ENCODE measurements at regions not wholly inside any gene's neighbourhood (a gene's known extent, or its start where the extent isn't known, plus 50 kb on each side); places are given as distances from the start of the nearest gene placed in this dataset.

DNA sequence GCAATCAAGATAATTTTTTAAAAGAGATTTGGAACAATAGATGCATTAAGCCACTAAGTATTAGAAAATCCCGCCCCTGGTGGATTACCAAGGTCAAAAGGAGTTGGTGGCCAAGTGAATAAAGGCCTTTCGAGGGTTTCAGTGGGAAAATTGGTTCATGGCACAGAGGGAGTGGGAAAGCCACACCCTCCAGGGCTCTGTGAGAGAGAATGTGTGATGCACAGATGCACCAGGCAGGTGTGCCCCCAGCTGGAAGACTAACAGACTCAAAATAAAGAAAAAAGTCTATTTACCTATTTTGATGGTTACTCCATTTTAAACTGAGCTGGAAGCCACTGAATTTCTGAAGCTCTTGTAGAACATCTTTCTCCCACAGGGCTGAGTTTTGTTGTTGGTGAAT is 278.0 kb downstream of the DRD1 start:
- WGBS, 10 experiments, result 10 to 100% (median 64%) methylated on average over 1 to 2 of the region's 2 CpGs; no CpG with 5 or more reads in 4 of the 10 experiments
- no peak for ATAC-seq (replicated peaks in 6 of 8)
- Histone ChIP-seq H3K4me1 (replicated peaks in 1 of 2) (no peaks in the 10 kb centered on the region), H3K4me3 (no peak overlapping the region), H3K27ac (no peak overlapping the region)
- in situ Hi-C loops (cut with MboI; ENCODE audit: low pct_unique_long_range_greater_than_20kb in 2 of 9, low sequenced_read_pairs in 9 of 9, unreplicated experiment in 9 of 9), result no loop called here

DNA sequence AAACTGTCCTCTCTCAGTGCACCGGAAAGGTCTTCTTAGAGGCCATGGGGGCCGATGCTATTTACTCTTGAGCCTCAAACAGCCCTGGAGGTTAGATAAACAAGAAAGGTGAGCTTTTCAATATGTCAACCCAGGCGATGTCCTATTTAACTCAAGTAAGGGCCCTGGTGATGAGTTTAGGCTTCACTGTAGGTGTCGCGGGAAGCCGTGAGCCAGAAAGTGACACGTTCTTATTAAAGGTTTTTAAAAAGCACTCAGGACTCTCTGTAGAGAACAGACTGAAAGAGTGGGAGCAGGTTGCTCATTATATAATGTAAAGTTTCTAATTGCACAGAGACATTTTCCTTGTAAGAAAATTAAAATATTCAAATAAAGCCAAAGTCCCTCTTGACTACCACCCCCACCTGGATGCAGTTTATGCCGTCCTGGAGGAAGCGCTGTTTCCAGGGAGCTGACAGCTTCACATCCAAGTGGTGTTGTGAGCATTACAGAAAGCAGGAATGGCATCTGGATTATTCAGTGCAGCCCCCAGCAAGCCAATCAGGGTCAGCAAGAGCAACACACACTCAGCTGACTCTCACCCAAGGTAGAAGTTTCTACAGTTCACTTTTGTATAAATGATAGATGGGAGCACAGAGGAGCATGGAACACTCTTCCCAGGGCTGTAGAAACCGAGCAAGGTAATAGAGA is 280.3 kb downstream of the DRD1 start:
- H3K4me3 ChIP-seq, result no peak overlapping the region
- no peak overlapping the region for H3K27ac ChIP-seq
- WGBS, 10 experiments, result 14 to 100% (median 77%) methylated on average over 1 to 10 of the region's 10 CpGs
- ATAC-seq (replicated peaks in 6 of 8), result peak in 1 of 8 experiments; percentile 27
- in situ Hi-C loops (cut with MboI; ENCODE audit: low pct_unique_long_range_greater_than_20kb in 2 of 9, low sequenced_read_pairs in 9 of 9, unreplicated experiment in 9 of 9), result no loop called here
- H3K4me1 ChIP-seq (replicated peaks in 1 of 2), result no peaks in the 10 kb centered on the region

DNA sequence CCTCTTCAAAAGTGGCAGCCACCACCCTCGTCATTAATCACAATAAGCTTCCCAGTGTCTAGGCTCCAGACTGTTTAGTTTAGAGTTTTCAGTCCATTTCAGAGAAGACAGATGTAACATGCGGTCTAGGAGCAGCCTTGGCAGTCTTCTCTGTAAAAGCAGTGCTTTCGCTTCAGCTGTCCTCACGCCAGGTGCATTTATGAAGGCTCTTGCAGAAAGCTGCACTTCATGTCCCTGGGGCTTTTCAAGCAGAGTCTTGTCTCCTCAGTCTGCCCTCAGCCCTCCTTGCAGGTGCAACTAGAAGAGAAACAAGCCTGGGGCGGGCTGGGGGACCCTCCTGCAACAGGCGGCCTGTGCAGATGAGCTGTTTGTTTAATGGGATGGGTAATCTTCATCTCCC is 281.9 kb downstream of the DRD1 start:
- Histone ChIP-seq H3K27ac (no peak overlapping the region), H3K4me1 (replicated peaks in 1 of 2) (no peaks in the 10 kb centered on the region), H3K4me3 (no peak overlapping the region)
- no peak for ATAC-seq (replicated peaks in 6 of 8)
- WGBS, 10 experiments, result 23 to 83% (median 60%) methylated on average over 1 to 5 of the region's 6 CpGs; no CpG with 5 or more reads in 3 of the 10 experiments
- in situ Hi-C loops (cut with MboI; ENCODE audit: low pct_unique_long_range_greater_than_20kb in 2 of 9, low sequenced_read_pairs in 9 of 9, unreplicated experiment in 9 of 9), result no loop called here

DNA sequence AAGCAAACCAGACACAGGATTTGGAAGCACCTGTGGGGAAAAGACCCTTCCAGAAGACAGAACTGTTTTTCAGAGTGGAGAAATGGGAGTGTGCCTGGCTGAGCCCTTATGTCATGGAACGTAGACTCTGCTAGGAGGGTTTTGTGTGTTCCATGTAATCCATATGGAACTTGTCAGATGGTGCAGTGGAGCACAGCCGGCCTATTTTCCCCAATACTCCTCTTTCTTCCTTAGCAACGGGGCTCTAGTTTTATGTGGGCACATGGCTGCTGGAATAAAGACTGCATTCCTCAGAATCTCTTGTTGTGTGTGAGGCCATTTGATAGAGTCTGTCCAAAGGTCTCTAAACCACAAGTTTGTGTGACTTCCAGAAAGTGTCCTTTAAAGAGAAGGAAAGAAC is 284.0 kb downstream of the DRD1 start:
- no peak for ATAC-seq (replicated peaks in 6 of 8)
- Histone ChIP-seq H3K4me3 (no peak overlapping the region), H3K4me1 (replicated peaks in 1 of 2) (no peaks in the 10 kb centered on the region), H3K27ac (no peak overlapping the region)
- in situ Hi-C loops (cut with MboI; ENCODE audit: low pct_unique_long_range_greater_than_20kb in 2 of 9, low sequenced_read_pairs in 9 of 9, unreplicated experiment in 9 of 9), result no loop called here
- 0 to 83% (median 38%) methylated on average over 1 to 3 of the region's 3 CpGs for WGBS, 10 experiments

DNA sequence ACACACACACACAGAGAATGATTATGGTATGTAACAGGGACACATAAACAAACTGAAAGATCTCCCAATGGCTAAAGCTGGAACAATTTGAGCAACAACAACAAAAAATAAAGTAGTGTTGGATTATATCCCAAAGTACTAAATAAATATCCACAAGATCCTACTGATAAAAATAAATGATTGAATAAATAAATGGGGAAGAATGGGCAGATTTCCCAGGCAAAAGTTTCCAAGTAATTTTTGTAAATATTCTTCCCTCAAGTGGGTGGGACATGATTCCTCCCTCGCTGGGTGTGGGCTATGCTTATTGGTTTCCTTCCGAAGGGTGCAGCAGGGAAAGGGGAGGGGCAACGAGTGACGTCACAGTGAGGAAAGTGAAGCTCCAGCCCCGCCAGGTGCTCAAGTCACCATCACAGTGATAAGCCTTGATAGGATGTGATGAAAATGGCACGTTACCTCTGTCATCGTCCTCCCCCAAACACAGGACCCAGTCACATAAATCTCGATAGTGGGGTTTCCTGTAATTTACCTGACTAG is 295.3 kb downstream of the DRD1 start:
- Histone ChIP-seq H3K27ac (no peak overlapping the region), H3K4me1 (replicated peaks in 1 of 2) (no peaks in the 10 kb centered on the region), H3K4me3 (no peak overlapping the region)
- WGBS, 10 experiments, result 20 to 94% (median 61%) methylated on average over 1 to 8 of the region's 8 CpGs; no CpG with 5 or more reads in 2 of the 10 experiments
- in situ Hi-C loops (cut with MboI; ENCODE audit: low pct_unique_long_range_greater_than_20kb in 2 of 9, low sequenced_read_pairs in 9 of 9, unreplicated experiment in 9 of 9), result no loop called here
- no peak for ATAC-seq (replicated peaks in 6 of 8)

DNA sequence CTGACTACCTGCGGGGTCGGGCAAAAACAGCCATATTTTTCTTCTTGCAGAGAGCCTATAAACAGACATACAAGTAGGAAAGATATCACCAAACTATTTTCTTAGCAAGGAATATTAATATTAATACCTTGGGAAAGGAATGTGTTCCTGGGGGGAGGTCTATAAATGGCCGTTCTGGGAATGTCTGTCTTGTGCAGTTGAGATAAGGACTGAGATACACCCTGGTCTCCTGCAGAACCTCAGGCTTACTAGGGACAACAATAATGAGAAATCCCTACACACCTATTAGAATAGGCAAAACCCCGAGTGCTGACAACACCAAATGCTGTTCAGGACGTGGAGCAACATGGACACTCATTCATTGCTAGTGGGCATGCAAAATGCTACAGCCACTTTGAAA is 297.2 kb downstream of the DRD1 start:
- H3K4me1 ChIP-seq (replicated peaks in 1 of 2), result no peaks in the 10 kb centered on the region
- ATAC-seq (replicated peaks in 6 of 8), result no peak

DNA sequence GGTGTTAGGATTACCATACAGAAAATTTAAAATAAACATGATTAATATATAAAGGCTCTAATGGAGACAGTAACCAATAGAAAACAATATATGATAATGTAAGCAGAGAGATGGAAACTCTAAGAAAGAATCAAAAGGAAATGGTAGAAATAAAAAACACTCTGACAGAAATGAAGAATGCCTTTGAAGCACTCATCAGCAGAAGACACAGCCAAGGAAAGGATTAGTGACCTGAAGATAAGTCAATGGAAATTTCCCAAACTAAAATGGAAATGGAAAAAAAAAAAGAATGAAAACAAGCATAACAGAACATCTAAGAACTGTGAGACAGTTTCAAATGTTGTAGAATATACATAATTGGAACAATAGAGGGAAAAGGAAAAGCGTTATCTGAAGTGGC is 302.6 kb downstream of the DRD1 start:
- Histone ChIP-seq H3K27ac (no peak overlapping the region), H3K4me3 (no peak overlapping the region), H3K4me1 (replicated peaks in 1 of 2) (no peaks in the 10 kb centered on the region)
- WGBS, 10 experiments, result 10 to 75% (median 30%) methylated on average over 1 of the region's 1 CpG; no CpG with 5 or more reads in 3 of the 10 experiments
- no peak for ATAC-seq (replicated peaks in 6 of 8)
- in situ Hi-C loops (cut with MboI; ENCODE audit: low pct_unique_long_range_greater_than_20kb in 2 of 9, low sequenced_read_pairs in 9 of 9, unreplicated experiment in 9 of 9), result no loop called here

More for the DNA sequence above, 297.2 kb downstream of the DRD1 start:
- no peak overlapping the region for H3K4me3 ChIP-seq
- no peak overlapping the region for H3K27ac ChIP-seq
- 29 to 100% (median 64%) methylated on average over 1 to 5 of the region's 5 CpGs for WGBS, 10 experiments
- in situ Hi-C loops (cut with MboI; ENCODE audit: low pct_unique_long_range_greater_than_20kb in 2 of 9, low sequenced_read_pairs in 9 of 9, unreplicated experiment in 9 of 9), result no loop called here

DNA sequence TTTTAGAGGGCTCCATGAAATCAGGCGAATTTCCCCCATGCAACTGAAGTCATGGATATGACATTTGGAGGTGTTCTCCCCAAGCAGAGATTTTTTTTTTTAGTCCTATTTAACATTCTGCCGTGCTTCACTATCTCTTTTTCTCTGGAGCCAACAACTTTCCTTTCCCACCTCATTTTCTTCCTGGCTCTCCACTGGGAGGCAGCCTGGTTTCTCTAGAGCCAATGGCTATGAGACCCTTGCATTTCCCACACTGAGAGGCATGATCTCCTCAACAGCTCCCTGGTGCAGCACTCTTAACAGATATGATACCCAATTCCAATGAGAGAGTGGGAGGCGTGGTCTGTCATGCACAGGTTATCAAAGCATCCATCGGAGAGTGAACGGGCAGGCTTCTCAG is 310.8 kb downstream of the DRD1 start:
- Histone ChIP-seq H3K4me3 (no peak overlapping the region), H3K27ac (no peak overlapping the region), H3K4me1 (replicated peaks in 1 of 2) (no peaks in the 10 kb centered on the region)
- WGBS, 10 experiments, result 13 to 87% (median 63%) methylated on average over 2 to 5 of the region's 5 CpGs
- no peak for ATAC-seq (replicated peaks in 6 of 8)
- in situ Hi-C loops (cut with MboI; ENCODE audit: low pct_unique_long_range_greater_than_20kb in 2 of 9, low sequenced_read_pairs in 9 of 9, unreplicated experiment in 9 of 9), result no loop called here

DNA sequence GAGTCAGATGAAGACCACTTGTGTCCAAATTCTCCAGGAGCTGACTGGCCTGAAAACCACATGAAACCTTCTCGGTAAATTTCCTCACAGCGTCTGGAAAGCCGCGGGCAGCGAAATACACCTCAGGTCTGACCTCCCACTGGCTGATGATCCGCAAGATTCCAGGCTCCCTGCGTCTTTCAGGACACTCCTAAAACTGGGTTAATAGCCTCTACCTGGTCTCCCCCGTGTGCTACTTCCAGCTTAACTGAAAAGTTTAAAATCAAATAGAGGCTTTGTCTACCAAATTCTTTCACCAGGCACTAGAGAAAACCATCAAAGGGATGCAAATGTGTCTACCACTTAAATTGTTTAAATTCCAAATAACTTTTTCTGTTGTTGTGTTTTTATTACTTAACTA is 312.6 kb downstream of the DRD1 start:
- WGBS, 10 experiments, result 6 to 60% (median 18%) methylated on average over 1 to 8 of the region's 8 CpGs; no CpG with 5 or more reads in 2 of the 10 experiments
- H3K27ac ChIP-seq, result no peak overlapping the region
- no peaks in the 10 kb centered on the region for H3K4me1 ChIP-seq (replicated peaks in 1 of 2)
- in situ Hi-C loops (cut with MboI; ENCODE audit: low pct_unique_long_range_greater_than_20kb in 2 of 9, low sequenced_read_pairs in 9 of 9, unreplicated experiment in 9 of 9), result no loop called here
- no peak for ATAC-seq (replicated peaks in 6 of 8)
- H3K4me3 ChIP-seq, result no peak overlapping the region

DNA sequence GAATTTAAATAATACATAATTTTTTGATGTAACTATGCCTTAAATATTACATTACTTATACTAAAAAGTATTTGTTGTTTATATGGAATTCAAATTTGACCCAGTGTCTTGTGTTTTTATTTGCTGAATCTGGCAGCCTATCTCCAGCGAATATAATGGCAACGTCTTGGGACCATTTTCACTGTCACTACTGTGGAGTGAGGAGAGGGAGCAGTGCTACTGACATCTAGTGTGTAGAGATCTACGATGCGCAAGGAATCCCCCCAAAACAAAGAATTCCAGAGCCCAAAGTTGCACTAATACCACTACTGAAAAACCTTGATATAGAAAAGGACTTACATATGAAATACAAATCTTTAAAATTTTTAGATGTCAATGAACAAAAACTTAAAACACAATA is 314.4 kb downstream of the DRD1 start:
- no peak for ATAC-seq (replicated peaks in 6 of 8)
- H3K27ac ChIP-seq, result no peak overlapping the region
- 47 to 100% (median 79%) methylated on average over 1 to 4 of the region's 4 CpGs for WGBS, 10 experiments
- no peak overlapping the region for H3K4me3 ChIP-seq
- in situ Hi-C loops (cut with MboI; ENCODE audit: low pct_unique_long_range_greater_than_20kb in 2 of 9, low sequenced_read_pairs in 9 of 9, unreplicated experiment in 9 of 9), result no loop called here
- no peaks in the 10 kb centered on the region for H3K4me1 ChIP-seq (replicated peaks in 1 of 2)

DNA sequence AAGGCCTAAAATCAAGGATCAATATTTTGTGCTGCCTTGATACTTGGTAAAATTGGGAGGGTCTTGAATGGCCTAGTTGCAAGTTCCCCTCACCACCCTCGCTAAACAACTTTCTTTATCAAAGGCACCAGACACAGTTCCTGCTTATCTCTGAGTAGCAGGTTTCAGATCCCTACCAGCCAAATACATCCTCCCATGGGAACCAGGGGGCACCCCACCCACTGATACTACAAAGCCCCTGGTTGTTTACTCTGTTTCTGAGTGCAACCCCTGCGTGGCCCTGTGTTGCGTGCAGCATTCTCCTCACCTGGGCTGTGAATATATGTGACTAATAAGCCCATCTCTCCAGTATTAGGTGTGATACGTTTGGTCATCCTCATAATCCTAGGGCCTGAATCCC is 314.9 kb downstream of the DRD1 start:
- H3K4me3 ChIP-seq, result no peak overlapping the region
- H3K4me1 ChIP-seq (replicated peaks in 1 of 2), result no peaks in the 10 kb centered on the region
- in situ Hi-C loops (cut with MboI; ENCODE audit: low pct_unique_long_range_greater_than_20kb in 2 of 9, low sequenced_read_pairs in 9 of 9, unreplicated experiment in 9 of 9), result no loop called here
- WGBS, 10 experiments, result 22 to 96% (median 44%) methylated on average over 1 to 4 of the region's 4 CpGs; no CpG with 5 or more reads in 3 of the 10 experiments
- no peak for ATAC-seq (replicated peaks in 6 of 8)
- no peak overlapping the region for H3K27ac ChIP-seq

DNA sequence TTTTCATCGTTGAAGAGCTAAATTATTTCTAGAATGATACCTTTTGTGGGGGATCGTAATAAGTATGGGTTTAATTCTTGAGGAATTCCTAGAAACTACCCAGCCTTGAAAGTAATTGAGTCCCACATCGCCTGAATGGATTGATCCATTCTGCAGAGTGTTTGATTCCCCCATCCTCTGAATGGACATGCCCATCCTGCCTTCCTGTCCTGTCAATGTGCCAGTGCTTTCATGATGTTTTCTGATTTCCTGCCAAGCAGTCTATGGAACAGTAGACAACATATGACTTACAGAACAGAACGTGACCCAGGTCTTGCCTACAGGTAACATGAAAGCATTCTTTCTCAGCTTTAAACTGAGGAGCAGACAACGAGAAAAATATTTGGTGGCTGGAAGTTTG is 319.2 kb downstream of the DRD1 start:
- in situ Hi-C loops (cut with MboI; ENCODE audit: low pct_unique_long_range_greater_than_20kb in 2 of 9, low sequenced_read_pairs in 9 of 9, unreplicated experiment in 9 of 9), result no loop called here
- ATAC-seq (replicated peaks in 6 of 8), result no peak
- no peaks in the 10 kb centered on the region for H3K4me1 ChIP-seq (replicated peaks in 1 of 2)
- 6 to 92% (median 71%) methylated on average over 1 to 5 of the region's 5 CpGs; no CpG with 5 or more reads in 1 of the 10 experiments for WGBS, 10 experiments
- no peak overlapping the region for H3K27ac ChIP-seq
- H3K4me3 ChIP-seq, result no peak overlapping the region

DNA sequence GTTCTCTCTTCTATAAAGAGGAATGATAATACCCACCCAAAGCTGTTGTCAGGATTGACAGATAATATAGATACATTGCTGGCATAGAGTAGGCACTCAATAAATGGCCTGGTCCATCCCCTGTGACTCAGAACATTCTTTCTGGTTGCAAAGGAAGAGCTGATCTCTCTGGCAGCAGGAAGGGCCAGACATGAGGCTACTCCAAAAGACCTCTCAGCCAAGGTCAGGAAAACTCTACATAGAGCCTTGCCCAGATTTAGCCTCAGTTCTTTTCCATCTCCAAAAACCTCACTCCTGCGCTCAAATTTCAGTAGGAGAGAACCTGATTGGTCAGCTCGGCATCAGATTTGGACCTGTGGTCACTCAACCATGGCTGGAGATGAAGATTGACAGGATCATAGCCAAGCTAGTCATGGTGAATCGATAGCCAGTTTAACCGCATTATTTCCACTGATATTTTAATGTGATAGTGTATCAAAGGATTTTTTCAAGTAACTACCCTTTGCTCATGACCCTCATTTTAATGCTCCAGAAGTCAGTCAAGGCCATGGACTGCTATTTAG is 319.6 kb downstream of the DRD1 start:
- ATAC-seq (replicated peaks in 6 of 8), result no peak
- H3K27ac ChIP-seq, result no peak overlapping the region
- in situ Hi-C loops (cut with MboI; ENCODE audit: low pct_unique_long_range_greater_than_20kb in 2 of 9, low sequenced_read_pairs in 9 of 9, unreplicated experiment in 9 of 9), result no loop called here
- WGBS, 10 experiments, result 15 to 100% (median 80%) methylated on average over 2 to 4 of the region's 4 CpGs; no CpG with 5 or more reads in 3 of the 10 experiments
- H3K4me1 ChIP-seq (replicated peaks in 1 of 2), result no peaks in the 10 kb centered on the region
- no peak overlapping the region for H3K4me3 ChIP-seq

DNA sequence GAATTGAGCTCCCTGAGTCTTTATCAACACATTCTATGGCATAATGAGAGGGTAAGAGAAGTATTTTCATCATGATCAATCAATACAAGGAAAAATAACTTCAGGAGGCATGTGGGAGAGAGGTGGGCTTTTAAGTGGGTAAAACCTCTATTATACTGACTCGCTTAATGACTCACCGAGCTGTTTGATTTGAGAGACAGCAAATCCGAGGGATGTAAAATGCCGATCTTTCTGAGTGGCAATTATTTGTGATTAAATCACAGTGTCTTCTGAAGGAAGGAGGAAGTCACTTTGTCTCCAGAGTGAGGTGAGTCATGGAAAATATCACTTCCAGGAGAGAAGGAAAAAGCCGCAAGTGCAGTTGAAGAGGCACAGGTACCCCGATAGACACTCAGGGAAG is 320.4 kb downstream of the DRD1 start:
- 36 to 100% (median 82%) methylated on average over 1 to 6 of the region's 6 CpGs; no CpG with 5 or more reads in 3 of the 10 experiments for WGBS, 10 experiments
- no peak overlapping the region for H3K27ac ChIP-seq
- peak in 1 of 8 experiments; percentile 49 for ATAC-seq (replicated peaks in 6 of 8)
- H3K4me1 ChIP-seq (replicated peaks in 1 of 2), result no peaks in the 10 kb centered on the region
- in situ Hi-C loops (cut with MboI; ENCODE audit: low pct_unique_long_range_greater_than_20kb in 2 of 9, low sequenced_read_pairs in 9 of 9, unreplicated experiment in 9 of 9), result no loop called here
- no peak overlapping the region for H3K4me3 ChIP-seq

Data from motor neuron (in vitro differentiated cells).